ENCODE measurements at regions not wholly inside any gene's neighbourhood (a gene's known extent, or its start where the extent isn't known, plus 50 kb on each side); places are given as distances from the start of the nearest gene placed in this dataset.

- no peaks in the 10 kb centered on the region for H3K9me3 ChIP-seq
- no peaks in the 10 kb centered on the region for H3K36me3 ChIP-seq
- no peak for TF ChIP-seq POLR2A (IDR thresholded peaks at IDR 0.05)
- no peak for TF ChIP-seq CTCF (IDR thresholded peaks at IDR 0.05)
- TF ChIP-seq EP300 (IDR thresholded peaks at IDR 0.05), result no peak
- H3K27ac ChIP-seq, result no peak overlapping the region
- DNase-seq (ENCODE audit: low spot score in 2 of 2), result no peak
- no peaks in the 10 kb centered on the region for H3K27me3 ChIP-seq
- no peak overlapping the region for H3K4me3 ChIP-seq
- no peaks in the 10 kb centered on the region for H3K4me1 ChIP-seq
- WGBS, 2 donors, result 28 to 42% methylated on average over 5 of the region's 5 CpGs
Observed at GRCh38 chr1:233730809-233731208, 116.9 kb downstream of the KCNK1 start.

- Histone ChIP-seq H3K4me3 (no peak overlapping the region), H3K36me3 (no peaks in the 10 kb centered on the region), H3K27me3 (no peaks in the 10 kb centered on the region), H3K4me1 (no peaks in the 10 kb centered on the region), H3K27ac (no peak overlapping the region), H3K9me3 (no peaks in the 10 kb centered on the region)
- WGBS, 2 donors, result 77 to 86% methylated on average over 2 of the region's 2 CpGs
- TF ChIP-seq EP300 (IDR thresholded peaks at IDR 0.05), result no peak
- TF ChIP-seq CTCF (IDR thresholded peaks at IDR 0.05), result no peak
- TF ChIP-seq POLR2A (IDR thresholded peaks at IDR 0.05), result no peak
- DNase-seq (ENCODE audit: low spot score in 2 of 2), result no peak
Observed at GRCh38 chr1:233732206-233732605, 118.3 kb downstream of the KCNK1 start.

GRCh38 chr1:233734456-233734855 is 120.5 kb downstream of the KCNK1 start:
- Histone ChIP-seq H3K4me1 (no peaks in the 10 kb centered on the region), H3K9me3 (no peaks in the 10 kb centered on the region), H3K27ac (no peak overlapping the region), H3K27me3 (no peaks in the 10 kb centered on the region), H3K4me3 (no peak overlapping the region), H3K36me3 (no peaks in the 10 kb centered on the region)
- DNase-seq (ENCODE audit: low spot score in 2 of 2), result no peak
- TF ChIP-seq POLR2A (IDR thresholded peaks at IDR 0.05), result no peak
- no peak for TF ChIP-seq CTCF (IDR thresholded peaks at IDR 0.05)
- TF ChIP-seq EP300 (IDR thresholded peaks at IDR 0.05), result no peak
- WGBS, 2 donors, result 78 to 79% methylated on average over 7 of the region's 7 CpGs

GRCh38 chr1:233735331-233735730 is 121.4 kb downstream of the KCNK1 start:
- no peak overlapping the region for H3K27ac ChIP-seq
- no peaks in the 10 kb centered on the region for H3K9me3 ChIP-seq
- no peak for TF ChIP-seq POLR2A (IDR thresholded peaks at IDR 0.05)
- TF ChIP-seq CTCF (IDR thresholded peaks at IDR 0.05), result no peak
- no peak for TF ChIP-seq EP300 (IDR thresholded peaks at IDR 0.05)
- H3K27me3 ChIP-seq, result no peaks in the 10 kb centered on the region
- no peaks in the 10 kb centered on the region for H3K4me1 ChIP-seq
- no peak for DNase-seq (ENCODE audit: low spot score in 2 of 2)
- no peak overlapping the region for H3K4me3 ChIP-seq
- 83 to 90% methylated on average over 1 of the region's 1 CpG for WGBS, 2 donors
- H3K36me3 ChIP-seq, result no peaks in the 10 kb centered on the region

GRCh38 chr1:233735847-233736246 is 121.9 kb downstream of the KCNK1 start:
- no peak for TF ChIP-seq POLR2A (IDR thresholded peaks at IDR 0.05)
- no peak for TF ChIP-seq EP300 (IDR thresholded peaks at IDR 0.05)
- TF ChIP-seq CTCF (IDR thresholded peaks at IDR 0.05), result no peak
- no peak for DNase-seq (ENCODE audit: low spot score in 2 of 2)
- Histone ChIP-seq H3K27me3 (no peaks in the 10 kb centered on the region), H3K4me1 (no peaks in the 10 kb centered on the region), H3K27ac (no peak overlapping the region), H3K36me3 (no peaks in the 10 kb centered on the region), H3K4me3 (no peak overlapping the region), H3K9me3 (no peaks in the 10 kb centered on the region)
- WGBS, 2 donors, result 61 to 74% methylated on average over 3 of the region's 3 CpGs
